Osteocyte (in vitro differentiated cells): ENCODE measurements at regions not wholly inside any gene's neighbourhood (a gene's known extent, or its start where the extent isn't known, plus 50 kb on each side); places are given as distances from the start of the nearest gene placed in this dataset.

ENCODE experiments used
- DNase-seq: peaks from one replicate; pipeline ENCODE4 v3.0.0; 2021; ENCODE audit warnings: mixed read lengths; ENCODE audit not compliant: unreplicated experiment; ENCODE audit errors: extremely low spot score
- H3K27ac Mint-ChIP-seq: one replicate; pipeline ENCODE4 v1.8.0; 2021; ENCODE audit warnings: mild to moderate bottlenecking, mixed read lengths; ENCODE audit not compliant: unreplicated experiment
- H3K27me3 Mint-ChIP-seq: one replicate; pipeline ENCODE4 v1.8.0; 2021; ENCODE audit warnings: mixed read lengths; ENCODE audit not compliant: unreplicated experiment
- H3K36me3 Mint-ChIP-seq: one replicate; pipeline ENCODE4 v1.8.0; 2021; ENCODE audit warnings: mixed read lengths; ENCODE audit not compliant: unreplicated experiment
- H3K4me1 Mint-ChIP-seq: one replicate; pipeline ENCODE4 v1.8.0; 2021; ENCODE audit warnings: mixed read lengths; ENCODE audit not compliant: unreplicated experiment
- H3K4me3 Mint-ChIP-seq: one replicate; pipeline ENCODE4 v1.8.0; 2021; ENCODE audit warnings: mild to moderate bottlenecking, moderate library complexity, mixed read lengths; ENCODE audit not compliant: unreplicated experiment
- H3K9me3 Mint-ChIP-seq: one replicate; pipeline ENCODE4 v1.8.0; 2021; ENCODE audit warnings: mixed read lengths; ENCODE audit not compliant: unreplicated experiment
- TF ChIP-seq, protein P1 (sequence below): fragments of 200-600 bp; sonication (generic); IDR thresholded peaks from 2 replicates; pipeline ENCODE4 v1.5.0; 2021; ENCODE audit warnings: antibody characterized with exemption, mild to moderate bottlenecking, moderate library complexity

DNA sequence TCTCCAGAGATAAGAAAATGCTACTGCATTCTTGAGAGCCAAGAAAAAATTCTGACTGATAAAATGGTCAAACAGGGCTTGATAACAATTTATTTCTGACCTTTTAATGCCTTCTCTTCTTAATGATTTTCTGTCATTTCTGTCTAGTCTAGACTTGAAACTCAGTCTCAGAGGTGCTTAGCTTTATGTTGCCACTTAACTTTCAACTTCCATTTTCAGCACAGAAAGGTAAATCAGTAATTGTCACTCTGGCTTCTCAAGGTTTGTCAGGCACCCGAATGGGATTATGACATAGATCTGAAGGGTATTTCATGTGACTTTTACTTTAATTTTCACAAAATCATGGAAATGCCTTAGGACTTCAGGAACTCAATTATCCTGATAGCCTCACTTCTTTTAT, 155.4 kb upstream of the GBE1 start:
- no peak for DNase-seq
- TF ChIP-seq, protein P1, sequence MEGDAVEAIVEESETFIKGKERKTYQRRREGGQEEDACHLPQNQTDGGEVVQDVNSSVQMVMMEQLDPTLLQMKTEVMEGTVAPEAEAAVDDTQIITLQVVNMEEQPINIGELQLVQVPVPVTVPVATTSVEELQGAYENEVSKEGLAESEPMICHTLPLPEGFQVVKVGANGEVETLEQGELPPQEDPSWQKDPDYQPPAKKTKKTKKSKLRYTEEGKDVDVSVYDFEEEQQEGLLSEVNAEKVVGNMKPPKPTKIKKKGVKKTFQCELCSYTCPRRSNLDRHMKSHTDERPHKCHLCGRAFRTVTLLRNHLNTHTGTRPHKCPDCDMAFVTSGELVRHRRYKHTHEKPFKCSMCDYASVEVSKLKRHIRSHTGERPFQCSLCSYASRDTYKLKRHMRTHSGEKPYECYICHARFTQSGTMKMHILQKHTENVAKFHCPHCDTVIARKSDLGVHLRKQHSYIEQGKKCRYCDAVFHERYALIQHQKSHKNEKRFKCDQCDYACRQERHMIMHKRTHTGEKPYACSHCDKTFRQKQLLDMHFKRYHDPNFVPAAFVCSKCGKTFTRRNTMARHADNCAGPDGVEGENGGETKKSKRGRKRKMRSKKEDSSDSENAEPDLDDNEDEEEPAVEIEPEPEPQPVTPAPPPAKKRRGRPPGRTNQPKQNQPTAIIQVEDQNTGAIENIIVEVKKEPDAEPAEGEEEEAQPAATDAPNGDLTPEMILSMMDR, result no peak
- H3K27me3 Mint-ChIP-seq, result no peaks in the 10 kb centered on the region
- H3K4me1 Mint-ChIP-seq, result peaks cover 10% of the 10 kb centered on the region
- H3K4me3 Mint-ChIP-seq, result no peak overlapping the region
- H3K9me3 Mint-ChIP-seq, result no peaks in the 10 kb centered on the region
- no peaks in the 10 kb centered on the region for H3K36me3 Mint-ChIP-seq
- no peak overlapping the region for H3K27ac Mint-ChIP-seq

DNA sequence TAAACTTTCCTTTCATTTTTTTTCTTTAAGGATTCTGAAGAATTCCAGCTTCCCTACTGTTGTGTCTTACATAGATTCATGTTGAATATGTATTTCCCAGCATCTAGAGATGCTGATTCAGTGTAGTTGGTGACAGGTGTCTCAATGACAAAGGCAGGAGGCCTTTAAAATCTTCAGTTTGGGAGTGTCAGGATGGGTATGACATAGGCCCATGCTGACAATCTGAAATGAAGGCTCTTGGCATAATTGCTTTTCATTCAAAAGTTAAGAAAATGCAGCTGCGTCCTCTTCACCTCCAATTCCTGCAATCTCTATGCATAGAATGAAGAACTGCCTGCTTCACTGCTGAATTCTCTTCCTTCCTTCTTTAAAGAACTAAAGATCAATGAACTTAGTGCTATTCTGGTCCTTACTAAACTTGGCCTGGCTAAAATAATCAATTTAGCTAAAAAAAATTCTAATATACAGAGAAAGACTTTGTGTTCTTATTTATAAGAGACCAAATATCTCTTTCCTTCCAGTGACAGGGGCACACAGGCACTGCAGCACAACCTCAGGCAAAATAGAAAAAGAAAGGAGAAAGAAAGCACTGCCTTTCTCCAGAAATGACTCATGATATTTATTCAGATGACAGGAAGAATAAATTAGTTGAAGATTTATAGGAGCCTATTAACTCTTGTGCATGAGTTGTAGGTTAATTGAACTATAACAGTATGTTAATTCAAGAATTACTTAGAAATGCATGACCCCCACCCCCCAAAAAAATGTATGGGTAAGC, 152.6 kb upstream of the GBE1 start:
- peaks cover 5% of the 10 kb centered on the region for H3K4me1 Mint-ChIP-seq
- TF ChIP-seq, protein P1, result no peak
- no peaks in the 10 kb centered on the region for H3K27me3 Mint-ChIP-seq
- no peaks in the 10 kb centered on the region for H3K36me3 Mint-ChIP-seq
- no peak overlapping the region for H3K4me3 Mint-ChIP-seq
- H3K27ac Mint-ChIP-seq, result no peak overlapping the region
- DNase-seq, result no peak
- no peaks in the 10 kb centered on the region for H3K9me3 Mint-ChIP-seq

DNA sequence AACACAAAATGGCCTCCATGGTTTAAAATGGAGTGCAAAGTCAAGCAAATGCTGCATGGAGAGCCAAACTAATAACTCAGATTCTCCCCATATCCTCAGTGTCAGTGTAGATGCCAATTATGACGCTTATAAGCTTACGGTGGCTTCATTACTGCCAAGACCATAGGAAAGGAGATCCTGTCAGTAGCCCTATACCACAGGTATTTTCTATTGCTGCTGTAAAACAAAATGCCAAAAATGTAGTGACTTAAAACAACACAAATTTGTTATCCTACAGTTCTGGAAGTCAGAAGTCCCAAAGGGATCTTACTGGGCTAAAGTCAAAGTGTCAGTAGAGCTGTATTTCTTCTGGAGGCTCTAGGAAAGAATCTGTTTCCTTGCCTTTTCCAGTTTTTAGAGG, 149.8 kb upstream of the GBE1 start:
- Mint-ChIP-seq H3K9me3 (no peaks in the 10 kb centered on the region), H3K27ac (no peak overlapping the region), H3K27me3 (no peaks in the 10 kb centered on the region), H3K4me1 (peaks cover 5% of the 10 kb centered on the region), H3K36me3 (no peaks in the 10 kb centered on the region), H3K4me3 (no peak overlapping the region)
- DNase-seq, result no peak
- TF ChIP-seq, protein P1, result no peak

DNA sequence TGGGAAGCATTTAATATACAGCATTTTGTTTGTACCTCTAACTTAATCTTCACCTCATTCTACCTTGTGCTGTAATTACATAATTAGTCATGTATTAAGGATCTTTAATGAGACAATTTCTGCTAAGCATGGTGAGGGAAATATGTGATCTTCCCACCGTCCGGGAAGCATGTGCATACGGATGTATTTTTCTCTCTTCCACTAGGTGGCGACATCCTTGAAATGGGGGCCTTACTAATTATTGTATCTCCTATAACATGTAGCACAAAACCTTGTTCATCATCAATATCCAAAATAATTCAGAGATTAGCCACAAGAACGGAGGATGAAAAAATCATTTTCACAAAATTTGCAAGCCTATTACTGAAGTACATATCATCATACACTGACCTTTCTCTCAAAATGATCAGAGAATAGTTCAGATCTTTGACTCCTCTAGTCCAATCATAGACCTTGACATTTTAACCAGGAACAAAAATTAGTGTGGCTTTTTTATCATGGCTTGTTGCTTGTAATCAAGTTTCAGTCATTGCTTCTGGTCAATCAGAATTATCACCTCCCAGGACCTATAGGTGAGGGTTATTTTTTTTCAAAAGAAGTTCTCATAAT, 148.9 kb upstream of the GBE1 start:
- TF ChIP-seq, protein P1, result peak; percentile 83
- Mint-ChIP-seq H3K4me3 (no peak overlapping the region), H3K4me1 (peaks cover 5% of the 10 kb centered on the region), H3K27ac (no peak overlapping the region), H3K27me3 (no peaks in the 10 kb centered on the region), H3K9me3 (no peaks in the 10 kb centered on the region), H3K36me3 (no peaks in the 10 kb centered on the region)
- no peak for DNase-seq

DNA sequence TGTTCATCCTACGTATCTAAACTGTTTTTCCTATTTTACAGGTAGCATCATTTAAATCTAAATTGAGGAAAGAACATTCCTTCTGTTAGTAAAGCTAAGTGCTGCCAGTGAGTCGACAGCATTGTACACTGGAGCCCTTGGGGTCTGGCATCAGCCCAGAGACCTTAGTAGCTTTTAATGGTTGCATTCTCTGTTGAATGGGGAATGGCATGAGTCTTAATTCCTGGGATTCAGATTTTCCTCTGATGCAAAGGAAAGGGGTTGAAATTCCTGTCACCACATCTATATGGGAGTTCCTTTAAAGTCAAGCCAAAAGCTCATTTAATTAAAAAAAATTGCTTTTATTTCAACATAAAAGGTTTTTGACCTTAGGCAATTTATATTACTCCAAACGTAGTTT, 148.4 kb upstream of the GBE1 start:
- TF ChIP-seq, protein P1, result no peak
- Mint-ChIP-seq H3K9me3 (no peaks in the 10 kb centered on the region), H3K27me3 (no peaks in the 10 kb centered on the region), H3K4me3 (no peak overlapping the region), H3K4me1 (peaks cover 5% of the 10 kb centered on the region), H3K27ac (no peak overlapping the region), H3K36me3 (no peaks in the 10 kb centered on the region)
- no peak for DNase-seq
